Astrocyte (in vitro differentiated cells and primary cell): ENCODE measurements at regions not wholly inside any gene's neighbourhood (a gene's known extent, or its start where the extent isn't known, plus 50 kb on each side); places are given as distances from the start of the nearest gene placed in this dataset.

Experiments
- EZH2 ChIP-seq: IDR thresholded peaks from 2 replicates; pipeline ENCODE4 v1.6.1; 2012; ENCODE audit warnings: mild to moderate bottlenecking, low read length, inconsistent platforms; ENCODE audit not compliant: insufficient read depth
- TF ChIP-seq, protein P1 (sequence below): IDR thresholded peaks from 2 replicates; pipeline ENCODE4 v1.5.1; 2011; ENCODE audit warnings: low read depth, mild to moderate bottlenecking, inconsistent platforms, low read length, moderate library complexity; ENCODE audit not compliant: insufficient read depth

DNA sequence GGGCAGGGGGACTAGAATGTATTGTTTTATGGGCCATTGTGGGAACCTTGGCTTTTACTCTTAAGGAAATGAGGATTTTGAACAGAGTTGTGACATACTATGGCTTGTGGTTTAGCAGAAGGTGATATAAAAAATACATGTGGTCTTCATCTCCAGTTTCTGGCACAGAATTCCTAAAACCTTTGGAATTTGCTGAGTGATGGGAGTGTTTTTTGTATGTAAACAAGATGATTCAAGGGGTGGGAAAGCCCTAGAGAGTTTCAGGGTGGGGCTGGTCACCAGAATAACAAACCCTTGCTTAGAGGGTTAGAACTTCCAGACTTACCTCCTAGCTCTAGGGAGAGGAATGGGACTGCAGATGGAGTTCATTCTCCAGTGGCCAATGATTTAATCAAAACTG, 316.1 kb downstream of the PHKB start:
- TF ChIP-seq, protein P1, sequence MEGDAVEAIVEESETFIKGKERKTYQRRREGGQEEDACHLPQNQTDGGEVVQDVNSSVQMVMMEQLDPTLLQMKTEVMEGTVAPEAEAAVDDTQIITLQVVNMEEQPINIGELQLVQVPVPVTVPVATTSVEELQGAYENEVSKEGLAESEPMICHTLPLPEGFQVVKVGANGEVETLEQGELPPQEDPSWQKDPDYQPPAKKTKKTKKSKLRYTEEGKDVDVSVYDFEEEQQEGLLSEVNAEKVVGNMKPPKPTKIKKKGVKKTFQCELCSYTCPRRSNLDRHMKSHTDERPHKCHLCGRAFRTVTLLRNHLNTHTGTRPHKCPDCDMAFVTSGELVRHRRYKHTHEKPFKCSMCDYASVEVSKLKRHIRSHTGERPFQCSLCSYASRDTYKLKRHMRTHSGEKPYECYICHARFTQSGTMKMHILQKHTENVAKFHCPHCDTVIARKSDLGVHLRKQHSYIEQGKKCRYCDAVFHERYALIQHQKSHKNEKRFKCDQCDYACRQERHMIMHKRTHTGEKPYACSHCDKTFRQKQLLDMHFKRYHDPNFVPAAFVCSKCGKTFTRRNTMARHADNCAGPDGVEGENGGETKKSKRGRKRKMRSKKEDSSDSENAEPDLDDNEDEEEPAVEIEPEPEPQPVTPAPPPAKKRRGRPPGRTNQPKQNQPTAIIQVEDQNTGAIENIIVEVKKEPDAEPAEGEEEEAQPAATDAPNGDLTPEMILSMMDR, result no peak
- TF ChIP-seq EZH2, result no peak
